Spinal cord (tissue), 9 donors: ENCODE measurements at regions not wholly inside any gene's neighbourhood (a gene's known extent, or its start where the extent isn't known, plus 50 kb on each side); places are given as distances from the start of the nearest gene placed in this dataset.
"Not testable (repeated sequence)": the region's sequence is repeated elsewhere in the genome, so short reads cannot be mapped to it uniquely, and the experiment has no call there.

Experiments
- DNase-seq, 6 donors: peaks; one replicate each; pipeline versions ENCODE4 v3.0.0 to v3.0.0-alpha.2; 2013 to 2015; ENCODE audit warnings: low spot score in 6 of 6, low read depth in 4 of 6
- H3K27ac ChIP-seq: one replicate; pipeline ENCODE4 v1.5.1; 2013; ENCODE audit warnings: low read depth, low read length, control low read depth
- H3K27me3 ChIP-seq: one replicate; pipeline ENCODE4 v1.6.1; 2013; ENCODE audit warnings: low read length; ENCODE audit not compliant: control insufficient read depth, insufficient read depth
- H3K36me3 ChIP-seq: one replicate; pipeline ENCODE4 v1.6.1; 2013; ENCODE audit warnings: low read length; ENCODE audit not compliant: control insufficient read depth, insufficient read depth
- H3K4me1 ChIP-seq: one replicate; pipeline ENCODE4 v1.6.1; 2013; ENCODE audit warnings: low read length; ENCODE audit not compliant: control insufficient read depth, insufficient read depth
- H3K4me3 ChIP-seq: one replicate; pipeline ENCODE4 v1.5.1; 2013; ENCODE audit warnings: low read depth, low read length, control low read depth
- H3K9me3 ChIP-seq: one replicate; pipeline ENCODE4 v1.6.1; 2013; ENCODE audit warnings: low read length; ENCODE audit not compliant: control insufficient read depth, insufficient read depth
- WGBS: methylation state at CpG from one replicate; pipeline ENCODE4 v1.1.5; 2013; ENCODE audit warnings: missing lambda C conversion rate; ENCODE audit not compliant: insufficient coverage; 5-methylcytosine and 5-hydroxymethylcytosine counted together
- donor health status: healthy.

DNA sequence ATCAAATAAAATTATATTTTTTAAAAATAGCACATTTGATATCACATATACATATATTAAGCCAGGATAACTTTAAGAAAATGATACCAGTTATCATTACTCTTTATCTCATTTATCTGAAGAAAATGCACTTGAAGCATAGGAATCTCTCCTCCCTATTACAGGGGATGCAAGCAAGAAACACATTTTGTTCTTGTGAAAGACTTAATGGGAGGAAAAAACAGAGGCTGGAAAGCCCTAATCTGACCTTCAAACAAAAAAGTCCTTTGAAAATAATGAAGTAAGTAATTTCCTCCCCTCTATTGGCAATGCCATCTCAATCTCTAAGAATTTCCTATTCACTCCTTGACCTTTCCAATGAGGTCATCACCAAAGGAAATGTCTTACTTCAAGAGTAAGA is 1012.6 kb upstream of the ADAMTS5 start:
- H3K27ac ChIP-seq, H3K4me1 ChIP-seq, H3K36me3 ChIP-seq, H3K27me3 ChIP-seq, DNase-seq, H3K4me3 ChIP-seq, H3K9me3 ChIP-seq: not testable (repeated sequence)

DNA sequence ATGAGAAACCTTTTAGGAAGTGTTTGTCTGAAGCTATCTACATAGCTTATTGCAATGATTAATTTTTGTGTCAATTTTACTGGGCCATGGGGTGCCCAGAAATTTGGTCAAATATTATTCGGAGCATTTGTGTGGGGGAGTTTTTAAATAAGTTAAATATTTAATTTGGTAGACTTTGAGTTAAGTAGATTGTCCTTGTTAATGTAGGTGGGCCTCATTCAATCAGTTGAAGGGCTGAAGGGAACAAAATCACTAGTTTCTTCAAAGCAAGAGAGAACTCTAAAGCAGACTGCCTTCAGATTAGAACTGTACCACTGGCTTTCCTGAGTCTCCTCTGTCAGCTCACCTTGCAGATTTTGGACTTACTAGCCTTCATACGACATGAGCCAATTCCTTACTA is 1008.6 kb upstream of the ADAMTS5 start:
- Histone ChIP-seq H3K36me3 (no peaks in the 10 kb centered on the region), H3K4me3 (no peak overlapping the region), H3K4me1 (no peaks in the 10 kb centered on the region), H3K27me3 (no peaks in the 10 kb centered on the region), H3K9me3 (no peaks in the 10 kb centered on the region), H3K27ac (no peak overlapping the region)
- 83% methylated on average over 2 of the region's 2 CpGs for WGBS
- DNase-seq, result no peak

DNA sequence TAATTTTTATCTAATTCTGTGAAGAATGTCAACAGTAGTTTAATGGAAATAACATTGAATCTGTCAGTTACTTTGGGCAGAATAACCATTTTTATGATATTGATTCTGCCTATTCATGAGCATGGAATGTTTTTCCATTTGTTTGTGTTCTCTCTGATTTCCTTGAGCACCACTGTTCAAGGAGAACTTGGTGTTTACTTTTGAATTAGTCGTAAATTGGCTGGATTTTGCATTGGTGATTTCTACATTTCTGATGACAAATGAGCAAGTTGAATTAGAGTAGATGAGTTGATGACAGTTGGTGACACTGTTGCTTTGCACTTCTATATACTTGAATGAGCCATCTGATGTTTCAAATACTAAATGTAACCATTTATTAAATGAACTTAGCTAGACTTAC is 1007.3 kb upstream of the ADAMTS5 start:
- not testable (repeated sequence) for DNase-seq, H3K4me3 ChIP-seq, H3K27ac ChIP-seq, H3K27me3 ChIP-seq, H3K9me3 ChIP-seq, H3K36me3 ChIP-seq, H3K4me1 ChIP-seq
- WGBS, result no CpG with 5 or more reads among the region's 1 CpG

DNA sequence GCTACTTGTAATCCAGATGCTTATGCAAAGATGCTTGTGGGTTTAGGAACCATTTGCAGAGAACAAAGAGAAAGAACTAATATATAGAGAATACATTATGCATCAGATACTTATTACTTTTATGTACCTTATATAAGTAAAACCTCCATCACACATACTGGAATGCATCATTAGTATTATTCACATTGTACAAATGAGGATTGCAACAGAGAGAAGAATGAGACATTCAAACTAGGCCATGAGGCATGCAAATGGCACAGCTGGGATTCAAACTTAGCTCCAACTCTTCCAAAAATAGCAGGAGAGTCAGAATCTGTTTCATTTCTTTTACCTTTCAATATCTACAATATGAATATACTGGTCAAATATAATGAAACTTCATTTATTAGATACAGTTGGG is 1001.4 kb upstream of the ADAMTS5 start:
- not testable (repeated sequence) for H3K9me3 ChIP-seq, H3K27me3 ChIP-seq, H3K27ac ChIP-seq, H3K4me3 ChIP-seq, H3K36me3 ChIP-seq, DNase-seq, H3K4me1 ChIP-seq

DNA sequence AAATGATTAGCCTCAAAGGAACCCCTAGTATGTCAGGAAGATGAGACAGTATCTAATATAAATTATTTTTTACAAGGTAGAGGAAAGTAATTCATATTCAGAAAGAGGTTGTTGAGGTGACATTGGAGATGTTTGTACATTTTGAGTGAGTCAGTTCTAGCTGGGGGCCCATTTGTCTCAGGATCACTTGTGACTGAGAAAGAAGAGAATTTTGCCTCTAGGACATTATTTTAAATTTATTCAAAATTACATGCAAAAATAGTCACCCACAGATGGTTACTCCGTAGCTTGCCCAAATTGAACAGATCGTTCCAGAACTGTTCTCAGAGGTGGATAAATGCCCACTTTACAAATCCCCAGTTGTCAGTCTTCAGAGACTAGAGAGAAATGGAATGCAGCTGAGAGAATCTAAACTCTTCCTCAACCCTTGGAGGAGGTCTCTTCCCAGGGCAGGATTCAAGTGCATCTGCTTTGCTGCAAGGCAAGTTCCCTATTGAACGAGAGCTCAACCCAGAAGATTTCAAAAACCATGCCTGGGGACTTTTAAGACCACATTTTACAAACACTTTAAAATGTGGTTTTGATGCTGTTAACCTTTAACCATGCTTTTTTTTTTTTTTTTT is 987.8 kb upstream of the ADAMTS5 start:
- no peak overlapping the region for H3K27ac ChIP-seq
- no CpG with 5 or more reads among the region's 3 CpGs for WGBS
- no peaks in the 10 kb centered on the region for H3K36me3 ChIP-seq
- H3K27me3 ChIP-seq, result no peaks in the 10 kb centered on the region
- no peaks in the 10 kb centered on the region for H3K9me3 ChIP-seq
- no peaks in the 10 kb centered on the region for H3K4me1 ChIP-seq
- DNase-seq, result peak in 1 of 6 donors; percentile 77
- no peak overlapping the region for H3K4me3 ChIP-seq

DNA sequence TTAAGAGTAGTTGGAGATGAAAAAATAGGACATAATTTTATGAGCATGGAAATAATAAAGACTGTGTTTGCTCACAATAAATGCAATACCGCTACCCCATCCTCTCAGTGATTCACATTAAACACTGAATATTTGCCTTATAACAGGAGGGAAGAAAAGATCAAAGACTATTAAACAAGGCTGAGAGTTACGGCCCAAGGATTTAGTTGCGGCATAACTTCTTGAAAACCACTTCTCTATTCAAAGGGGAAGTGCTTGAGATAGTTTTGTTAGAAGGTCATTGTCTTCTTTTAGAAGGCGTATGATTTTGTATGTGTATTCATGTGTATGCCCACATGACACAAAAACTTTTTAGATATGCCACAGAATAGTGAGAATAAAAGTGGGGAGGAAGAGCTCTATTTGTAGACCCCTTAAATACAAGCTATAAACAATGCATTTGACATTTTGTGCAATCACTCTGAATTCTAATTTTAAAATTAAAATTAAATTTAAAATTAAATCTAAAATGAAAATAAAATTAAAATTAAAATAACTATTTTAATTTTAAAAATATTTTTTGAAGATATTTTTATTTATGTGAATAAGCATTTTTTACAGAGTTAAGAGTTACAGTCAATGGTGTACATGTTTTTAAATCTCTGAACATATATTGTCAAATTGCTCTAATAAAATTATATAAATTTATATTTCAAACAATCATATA is 986.6 kb upstream of the ADAMTS5 start:
- Histone ChIP-seq H3K27ac (no peak overlapping the region), H3K27me3 (no peaks in the 10 kb centered on the region), H3K36me3 (no peaks in the 10 kb centered on the region), H3K4me3 (no peak overlapping the region), H3K4me1 (no peaks in the 10 kb centered on the region), H3K9me3 (no peaks in the 10 kb centered on the region)
- no CpG with 5 or more reads among the region's 4 CpGs for WGBS
- DNase-seq, result no peak

DNA sequence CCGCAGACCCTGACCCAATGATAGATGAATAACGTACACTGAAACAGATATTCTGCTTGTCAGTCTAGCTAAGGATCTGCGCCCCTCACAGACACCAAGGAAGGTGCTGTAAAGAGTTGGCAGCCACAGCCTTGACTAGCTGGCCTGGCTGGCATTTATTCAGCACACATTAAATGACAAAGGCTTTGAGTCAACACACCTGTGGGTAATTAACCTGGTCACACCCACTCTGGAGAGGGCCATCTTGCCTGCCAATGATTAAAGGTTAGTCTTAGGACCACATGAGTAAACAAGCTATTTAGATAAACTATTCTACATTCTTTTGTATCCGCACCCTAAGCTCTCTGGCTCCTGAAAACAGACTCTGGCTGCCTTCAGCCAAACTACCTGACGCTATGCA is 982.2 kb upstream of the ADAMTS5 start:
- not testable (repeated sequence) for H3K4me3 ChIP-seq, H3K9me3 ChIP-seq, H3K27ac ChIP-seq, H3K4me1 ChIP-seq, H3K27me3 ChIP-seq, H3K36me3 ChIP-seq, DNase-seq
- WGBS, result 90% methylated on average over 2 of the region's 5 CpGs

DNA sequence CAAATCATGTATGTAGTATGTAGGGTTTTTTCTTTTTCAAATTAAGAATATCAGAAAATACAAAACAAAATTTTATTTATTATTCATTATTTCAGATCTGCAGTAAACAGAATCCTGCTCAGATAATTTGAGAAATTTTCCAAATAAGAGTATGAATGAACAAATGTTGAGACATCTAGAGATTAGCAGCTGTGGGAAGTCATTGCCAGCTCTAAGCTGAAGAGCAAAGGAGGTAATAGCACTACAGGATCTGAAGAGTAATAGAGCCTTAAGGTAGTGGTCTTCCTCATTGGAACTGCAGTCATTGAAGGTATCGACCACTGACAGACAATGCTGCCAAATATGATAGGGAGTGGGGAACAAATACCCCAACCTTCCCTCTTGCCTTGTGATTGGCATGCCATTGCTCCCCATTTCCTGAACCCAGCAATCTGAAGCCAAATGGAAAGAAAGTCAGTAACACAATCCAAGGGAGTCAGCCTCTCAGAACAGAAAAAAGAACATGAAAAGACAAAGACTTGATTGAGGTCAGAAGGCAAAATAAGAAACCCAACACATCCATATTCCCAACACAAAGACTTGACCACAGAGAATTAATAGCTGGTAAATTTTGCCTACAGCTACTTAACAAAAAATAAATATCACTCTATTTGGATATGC is 963.4 kb upstream of the ADAMTS5 start:
- H3K4me3 ChIP-seq, DNase-seq, H3K27me3 ChIP-seq, H3K4me1 ChIP-seq, H3K9me3 ChIP-seq, H3K27ac ChIP-seq, H3K36me3 ChIP-seq: not testable (repeated sequence)
- no CpG with 5 or more reads among the region's 1 CpG for WGBS

DNA sequence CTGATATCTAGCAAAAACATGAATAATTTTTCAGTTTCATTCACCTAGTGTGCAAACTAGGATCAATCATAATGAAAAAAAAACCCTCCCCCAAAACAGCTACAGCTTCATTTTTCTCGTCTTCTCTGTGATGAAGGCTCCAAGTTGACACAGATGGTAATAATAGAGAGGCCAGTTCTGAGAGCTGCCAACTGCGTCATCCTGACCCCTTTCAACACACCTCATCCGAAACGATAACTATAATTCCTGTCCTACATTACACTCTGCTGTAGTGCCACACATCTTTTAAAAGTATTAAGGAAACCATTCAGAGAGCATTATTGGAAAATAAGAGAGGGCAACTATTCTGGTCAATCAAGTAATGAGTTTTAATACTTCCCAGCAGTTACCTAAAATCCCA is 962.3 kb upstream of the ADAMTS5 start:
- H3K27ac ChIP-seq, DNase-seq, H3K4me1 ChIP-seq, H3K4me3 ChIP-seq, H3K36me3 ChIP-seq, H3K9me3 ChIP-seq, H3K27me3 ChIP-seq: not testable (repeated sequence)
- WGBS, result no CpG with 5 or more reads among the region's 4 CpGs

DNA sequence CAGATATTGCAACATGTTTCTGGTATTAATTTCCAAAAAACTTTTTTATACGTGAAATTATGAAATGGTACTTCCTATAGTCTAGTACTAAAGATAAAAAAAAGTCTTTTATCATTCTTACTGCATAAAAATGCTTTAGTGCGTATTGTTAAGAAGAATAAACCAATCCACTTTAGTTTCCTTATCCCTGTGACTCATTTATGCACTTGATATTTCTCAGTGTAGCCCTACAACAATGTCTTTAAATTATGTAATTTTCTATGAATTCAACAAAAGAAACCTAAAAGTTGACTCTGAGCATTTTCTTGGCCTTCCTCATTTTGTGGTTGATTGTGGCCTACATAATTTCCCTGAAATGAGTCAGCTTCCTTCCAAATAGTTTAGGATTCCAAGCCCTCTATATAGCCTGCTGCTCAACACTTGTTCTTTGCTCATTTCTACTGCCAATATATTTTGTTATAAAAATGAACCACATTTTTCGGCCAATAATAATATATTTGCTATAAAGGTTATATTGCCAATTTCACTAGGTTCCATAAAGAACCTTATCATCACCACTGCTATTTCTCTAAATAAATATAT is 961.7 kb upstream of the ADAMTS5 start:
- H3K4me1 ChIP-seq, H3K4me3 ChIP-seq, H3K27me3 ChIP-seq, H3K27ac ChIP-seq, H3K9me3 ChIP-seq, H3K36me3 ChIP-seq: not testable (repeated sequence)
- no CpG with 5 or more reads among the region's 3 CpGs for WGBS
- peak in 1 of 6 donors; percentile 4 for DNase-seq
